ENCODE measurements at regions not wholly inside any gene's neighbourhood (a gene's known extent, or its start where the extent isn't known, plus 50 kb on each side); places are given as distances from the start of the nearest gene placed in this dataset.

- ATAC-seq (replicated peaks in 6 of 8) = no peak
- WGBS, 10 experiments = 0 to 71% (median 43%) methylated on average over 1 to 3 of the region's 3 CpGs; no CpG with 5 or more reads in 3 of the 10 experiments
- Histone ChIP-seq H3K27ac (no peak overlapping the region), H3K4me3 (no peak overlapping the region), H3K4me1 (replicated peaks in 1 of 2) (no peaks in the 10 kb centered on the region)
- in situ Hi-C loops (cut with MboI; ENCODE audit: low pct_unique_long_range_greater_than_20kb in 2 of 9, low sequenced_read_pairs in 9 of 9, unreplicated experiment in 9 of 9) = no loop called here
These were observed 124.4 kb downstream of the FBXO15 start for GRCh38 chr18:74023220-74023619.

GRCh38 chr18:74019864-74020263, 127.8 kb downstream of the FBXO15 start:
- whole genome bisulfite sequencing, 10 experiments = 50 to 100% (median 81%) methylated on average over 1 to 3 of the region's 3 CpGs; no CpG with 5 or more reads in 4 of the 10 experiments
- H3K4me1 ChIP-seq (replicated peaks in 1 of 2) = no peaks in the 10 kb centered on the region
- ATAC-seq (replicated peaks in 6 of 8) = no peak
- no peak overlapping the region for H3K27ac ChIP-seq
- no peak overlapping the region for H3K4me3 ChIP-seq
- in situ Hi-C loops (cut with MboI; ENCODE audit: low pct_unique_long_range_greater_than_20kb in 2 of 9, low sequenced_read_pairs in 9 of 9, unreplicated experiment in 9 of 9) = no loop called here

- peak in 4 of 8 experiments; percentile 28 to 97 (median 70) for ATAC-seq (replicated peaks in 6 of 8)
- Histone ChIP-seq H3K27ac (no peak overlapping the region), H3K4me1 (replicated peaks in 1 of 2) (peaks cover 4 to 20% of the 10 kb centered on the region in 2 donors), H3K4me3 (no peak overlapping the region)
- 0 to 100% (median 79%) methylated on average over 1 to 5 of the region's 5 CpGs for WGBS, 10 experiments
- in situ Hi-C loops (cut with MboI; ENCODE audit: low pct_unique_long_range_greater_than_20kb in 2 of 9, low sequenced_read_pairs in 9 of 9, unreplicated experiment in 9 of 9) = no loop called here
These were observed 133.7 kb downstream of the FBXO15 start for GRCh38 chr18:74013955-74014354.

GRCh38 chr18:74012954-74013630, 134.5 kb downstream of the FBXO15 start:
- in situ Hi-C loops (cut with MboI; ENCODE audit: low pct_unique_long_range_greater_than_20kb in 2 of 9, low sequenced_read_pairs in 9 of 9, unreplicated experiment in 9 of 9) = no loop called here
- no peak overlapping the region for H3K27ac ChIP-seq
- H3K4me3 ChIP-seq = no peak overlapping the region
- WGBS, 10 experiments = 53 to 100% (median 80%) methylated on average over 1 to 10 of the region's 14 CpGs; no CpG with 5 or more reads in 2 of the 10 experiments
- no peak for ATAC-seq (replicated peaks in 6 of 8)
- peaks cover 4 to 20% of the 10 kb centered on the region in 2 donors for H3K4me1 ChIP-seq (replicated peaks in 1 of 2)

GRCh38 chr18:74006143-74006542, 141.5 kb downstream of the FBXO15 start:
- no peak for ATAC-seq (replicated peaks in 6 of 8)
- H3K4me3 ChIP-seq = no peak overlapping the region
- 60 to 95% (median 78%) methylated on average over 1 to 8 of the region's 8 CpGs; no CpG with 5 or more reads in 1 of the 10 experiments for WGBS, 10 experiments
- in situ Hi-C loops (cut with MboI; ENCODE audit: low pct_unique_long_range_greater_than_20kb in 2 of 9, low sequenced_read_pairs in 9 of 9, unreplicated experiment in 9 of 9) = no loop called here
- no peaks in the 10 kb centered on the region for H3K4me1 ChIP-seq (replicated peaks in 1 of 2)
- H3K27ac ChIP-seq = no peak overlapping the region

GRCh38 chr18:74005320-74006109, 142.1 kb downstream of the FBXO15 start:
- Histone ChIP-seq H3K4me3 (no peak overlapping the region), H3K4me1 (replicated peaks in 1 of 2) (no peaks in the 10 kb centered on the region), H3K27ac (no peak overlapping the region)
- peak in 2 of 8 experiments; percentile 36 to 66 for ATAC-seq (replicated peaks in 6 of 8)
- 38 to 100% (median 83%) methylated on average over 1 to 3 of the region's 4 CpGs; no CpG with 5 or more reads in 3 of the 10 experiments for WGBS, 10 experiments
- in situ Hi-C loops (cut with MboI; ENCODE audit: low pct_unique_long_range_greater_than_20kb in 2 of 9, low sequenced_read_pairs in 9 of 9, unreplicated experiment in 9 of 9) = no loop called here

GRCh38 chr18:73992242-73993022, 155.2 kb downstream of the FBXO15 start:
- H3K27ac ChIP-seq = no peak overlapping the region
- in situ Hi-C loops (cut with MboI; ENCODE audit: low pct_unique_long_range_greater_than_20kb in 2 of 9, low sequenced_read_pairs in 9 of 9, unreplicated experiment in 9 of 9) = no loop called here
- ATAC-seq (replicated peaks in 6 of 8) = no peak

GRCh38 chr18:73991570-73991969, 156.1 kb downstream of the FBXO15 start:
- no peaks in the 10 kb centered on the region for H3K4me1 ChIP-seq (replicated peaks in 1 of 2)
- in situ Hi-C loops (cut with MboI; ENCODE audit: low pct_unique_long_range_greater_than_20kb in 2 of 9, low sequenced_read_pairs in 9 of 9, unreplicated experiment in 9 of 9) = no loop called here
- 35 to 80% (median 73%) methylated on average over 1 to 2 of the region's 2 CpGs; no CpG with 5 or more reads in 7 of the 10 experiments for WGBS, 10 experiments
- H3K4me3 ChIP-seq = no peak overlapping the region
- no peak for ATAC-seq (replicated peaks in 6 of 8)
- H3K27ac ChIP-seq = no peak overlapping the region

More at GRCh38 chr18:73992242-73993022, 155.2 kb downstream of the FBXO15 start:
- WGBS, 10 experiments = 20 to 94% (median 76%) methylated on average over 1 to 5 of the region's 5 CpGs
- Histone ChIP-seq H3K4me3 (no peak overlapping the region), H3K4me1 (replicated peaks in 1 of 2) (no peaks in the 10 kb centered on the region)

GRCh38 chr18:73990258-73990657, 157.4 kb downstream of the FBXO15 start:
- Histone ChIP-seq H3K27ac (no peak overlapping the region), H3K4me3 (no peak overlapping the region), H3K4me1 (replicated peaks in 1 of 2) (peaks cover 0 to 4% of the 10 kb centered on the region in 2 donors)
- WGBS, 10 experiments = 28 to 100% (median 74%) methylated on average over 1 to 5 of the region's 6 CpGs
- in situ Hi-C loops (cut with MboI; ENCODE audit: low pct_unique_long_range_greater_than_20kb in 2 of 9, low sequenced_read_pairs in 9 of 9, unreplicated experiment in 9 of 9) = no loop called here
- peak in 2 of 8 experiments; percentile 58 to 76 for ATAC-seq (replicated peaks in 6 of 8)

- in situ Hi-C loops (cut with MboI; ENCODE audit: low pct_unique_long_range_greater_than_20kb in 2 of 9, low sequenced_read_pairs in 9 of 9, unreplicated experiment in 9 of 9) = no loop called here
- Histone ChIP-seq H3K27ac (no peak overlapping the region), H3K4me1 (replicated peaks in 1 of 2) (peaks cover 0 to 4% of the 10 kb centered on the region in 2 donors), H3K4me3 (no peak overlapping the region)
- WGBS, 10 experiments = 67 to 100% (median 91%) methylated on average over 1 to 2 of the region's 2 CpGs; no CpG with 5 or more reads in 4 of the 10 experiments
- no peak for ATAC-seq (replicated peaks in 6 of 8)
These were observed 160.2 kb downstream of the FBXO15 start for GRCh38 chr18:73987247-73987980.

- ATAC-seq (replicated peaks in 6 of 8) = peak in 3 of 8 experiments; percentile 34 to 61 (median 45)
- Histone ChIP-seq H3K4me1 (replicated peaks in 1 of 2) (peaks cover 0 to 4% of the 10 kb centered on the region in 2 donors), H3K4me3 (no peak overlapping the region), H3K27ac (no peak overlapping the region)
- 11 to 69% (median 41%) methylated on average over 1 to 3 of the region's 3 CpGs for WGBS, 10 experiments
- in situ Hi-C loops (cut with MboI; ENCODE audit: low pct_unique_long_range_greater_than_20kb in 2 of 9, low sequenced_read_pairs in 9 of 9, unreplicated experiment in 9 of 9) = no loop called here
These were observed 160.9 kb downstream of the FBXO15 start for GRCh38 chr18:73986711-73987110.

- in situ Hi-C loops (cut with MboI; ENCODE audit: low pct_unique_long_range_greater_than_20kb in 2 of 9, low sequenced_read_pairs in 9 of 9, unreplicated experiment in 9 of 9) = no loop called here
- Histone ChIP-seq H3K4me1 (replicated peaks in 1 of 2) (peaks cover 0 to 4% of the 10 kb centered on the region in 2 donors), H3K4me3 (no peak overlapping the region), H3K27ac (no peak overlapping the region)
- ATAC-seq (replicated peaks in 6 of 8) = peak in 2 of 8 experiments; percentile 64 to 71
- 0 to 65% (median 44%) methylated on average over 1 to 2 of the region's 2 CpGs; no CpG with 5 or more reads in 1 of the 10 experiments for whole genome bisulfite sequencing, 10 experiments
These were observed 161.6 kb downstream of the FBXO15 start for GRCh38 chr18:73985855-73986625.

All from motor neuron (in vitro differentiated cells).